HepG2 (cell line): ENCODE measurements at regions not wholly inside any gene's neighbourhood (a gene's known extent, or its start where the extent isn't known, plus 50 kb on each side); places are given as distances from the start of the nearest gene placed in this dataset.
A peak's percentile ranks its signal among the peaks of the same experiment; 100 is the strongest.

ENCODE experiments used
- ATAC-seq: fragments of 200-7000 bp; cut with Tn5 transposase; 3 replicates; pipeline ENCODE4 v1.9.1; 2020; ENCODE audit warnings: mild to moderate bottlenecking, moderate library complexity
- BruUV-seq: library from RNA; stranded (reverse); fragments of 400-500 nt; replicated peaks from 2 replicates; lab custom pipeline; 2021; lab: Mats Ljungman, UMichigan
- CTCF ChIA-PET: fragments of 300-600 bp; formaldehyde crosslinking; extraction: SDS; loops from one replicate; lab custom pipeline; 2021; ENCODE audit warnings: low total read pairs, inconsistent platforms, low intra/inter-chr PET ratio; lab: Yijun Ruan, JAX
- POLR2A ChIA-PET: fragments of 350-600 bp; sonication (Branson Sonifier 250); formaldehyde crosslinking; loops from one replicate; lab custom pipeline; 2020; ENCODE audit warnings: antibody characterized with exemption, inconsistent platforms; lab: Yijun Ruan, JAX
- DNase-seq: peaks from one replicate; pipeline ENCODE4 v3.0.0-alpha.2; 2015; ENCODE audit warnings: low spot score
- FAIRE-seq: peaks from 3 replicates; lab custom pipeline; 2011; peaks lifted over from hg19 to GRCh38; lab: Jason Lieb, UNC
- H2AFZ ChIP-seq: one replicate; pipeline ENCODE4 v1.6.1; 2011; ENCODE audit warnings: low read length, inconsistent platforms
- H3K27ac ChIP-seq: fragments of 300-600 bp; 3 replicates; pipeline ENCODE4 v1.8.0; 2011; ENCODE audit warnings: mixed run types, mild to moderate bottlenecking, mixed read lengths, low read length, inconsistent platforms; ENCODE audit not compliant: insufficient read depth; ENCODE audit errors: extremely low read length
- H3K27me3 ChIP-seq, 2 experiments: fragments of 200-600 bp in 1 of 2; 2 replicates in 1 of 2; 3 replicates in 1 of 2; pipeline versions ENCODE4 v1.6.0 to v1.8.0; 2011; ENCODE audit warnings: low read length in 2 of 2, mild to moderate bottlenecking in 2 of 2, moderate library complexity in 2 of 2, inconsistent platforms in 1 of 2; ENCODE audit not compliant: insufficient read depth in 2 of 2, control insufficient read depth in 1 of 2
- H3K36me3 ChIP-seq, 2 experiments: fragments of 200-600 bp in 1 of 2; replicated peaks in 1 of 2; 2 replicates in 1 of 2; 3 replicates in 1 of 2; pipeline versions ENCODE4 v1.5.1 to v1.8.0; 2011; ENCODE audit warnings: low read length in 2 of 2, inconsistent platforms in 1 of 2; ENCODE audit not compliant: insufficient read depth in 2 of 2, control insufficient read depth in 1 of 2
- H3K4me1 ChIP-seq: 2 replicates; pipeline ENCODE4 v1.5.1; 2012; ENCODE audit warnings: low read length, inconsistent platforms; ENCODE audit not compliant: insufficient read depth
- H3K4me2 ChIP-seq: 2 replicates; pipeline ENCODE4 v1.6.0; 2011; ENCODE audit warnings: low read depth, low read length, inconsistent platforms
- H3K4me3 ChIP-seq, 3 experiments: fragments of 200-600 bp in 1 of 3; sonication (generic), shearing (Covaris generic) in 1 of 3; replicated peaks in 1 of 3; 2 replicates each; pipeline ENCODE4 v1.5.1; 2011 to 2016; ENCODE audit warnings: low read length in 3 of 3, inconsistent platforms in 2 of 3, low read depth in 2 of 3, mild to moderate bottlenecking in 2 of 3, control low read depth in 1 of 3, mixed read lengths in 1 of 3; ENCODE audit not compliant: insufficient read depth in 1 of 3
- H3K79me2 ChIP-seq: one replicate; pipeline ENCODE4 v1.6.1; 2011; ENCODE audit warnings: low read length, inconsistent platforms; ENCODE audit not compliant: insufficient read depth
- H3K9ac ChIP-seq: 2 replicates; pipeline ENCODE4 v1.6.0; 2011; ENCODE audit warnings: mild to moderate bottlenecking, low read depth, low read length, inconsistent platforms; ENCODE audit not compliant: insufficient read depth
- H3K9me3 ChIP-seq: 2 replicates; pipeline ENCODE4 v1.5.1; 2012; ENCODE audit warnings: mild to moderate bottlenecking, low read length
- H4K20me1 ChIP-seq: 2 replicates; pipeline ENCODE4 v1.6.0; 2011; ENCODE audit warnings: inconsistent platforms, mild to moderate bottlenecking, low read length, moderate library complexity; ENCODE audit not compliant: insufficient read depth
- SMC3 ChIP-seq: IDR thresholded peaks from 2 replicates; pipeline ENCODE4 v1.6.1; 2011; ENCODE audit warnings: low read length, improper control_type of control experiment
- STAG1 ChIP-seq: sonication (generic); formaldehyde crosslinking; IDR thresholded peaks from 2 replicates; pipeline ENCODE4 v1.4.0; 2020; ENCODE audit warnings: missing genetic modification reagents
- ZFAT ChIP-seq: sonication (generic); formaldehyde crosslinking; conservative IDR thresholded peaks from 2 replicates; pipeline ENCODE4 v1.8.1; 2023; ENCODE audit warnings: missing genetic modification reagents, inconsistent platforms
- ZNF772 ChIP-seq: sonication (generic); formaldehyde crosslinking; IDR thresholded peaks from 2 replicates; pipeline ENCODE4 v1.5.0; 2020; ENCODE audit warnings: mild to moderate bottlenecking, missing genetic modification reagents
- WGBS: methylation state at CpG from one replicate; pipeline ENCODE4 v1.1.6; 2017; ENCODE audit warnings: low lambda C conversion rate; 5-methylcytosine and 5-hydroxymethylcytosine counted together
- in situ Hi-C: cut with HindIII; loops from 2 replicates; pipeline ENCODE4 v1.10.0; 2017; ENCODE audit warnings: low pct_unique_long_range_greater_than_20kb; ENCODE audit not compliant: extremely low pct_ligation_motif_present
- intact Hi-C: fragments of 100-400 bp; cut with micrococcal nuclease; formaldehyde crosslinking; loops from one replicate; pipeline ENCODE4 v1.10.0; 2022; ENCODE audit not compliant: unreplicated experiment
- small RNA-seq, 3 experiments: library from RNA; depleted of rRNA; stranded (forward); fragments of <200 nt; gene quantifications; one replicate each; pipeline ENCODE3, GENCODE V24; 2012; ENCODE audit warnings: low read depth in 2 of 3, low replicate concordance in 1 of 3; ENCODE audit not compliant: insufficient read length in 3 of 3, insufficient read depth in 2 of 3
- TF ChIP-seq, protein P1 (sequence below), 2 experiments: sonication (generic) in 1 of 2; formaldehyde crosslinking in 1 of 2; IDR thresholded peaks; 2 replicates each; pipeline versions ENCODE4 v1.4.0 to v1.6.1; 2018 to 2020; ENCODE audit warnings: missing genetic modification reagents in 2 of 2, borderline replicate concordance in 1 of 2, low read depth in 1 of 2, mild to moderate bottlenecking in 1 of 2, missing biosample characterization in 1 of 2

DNA sequence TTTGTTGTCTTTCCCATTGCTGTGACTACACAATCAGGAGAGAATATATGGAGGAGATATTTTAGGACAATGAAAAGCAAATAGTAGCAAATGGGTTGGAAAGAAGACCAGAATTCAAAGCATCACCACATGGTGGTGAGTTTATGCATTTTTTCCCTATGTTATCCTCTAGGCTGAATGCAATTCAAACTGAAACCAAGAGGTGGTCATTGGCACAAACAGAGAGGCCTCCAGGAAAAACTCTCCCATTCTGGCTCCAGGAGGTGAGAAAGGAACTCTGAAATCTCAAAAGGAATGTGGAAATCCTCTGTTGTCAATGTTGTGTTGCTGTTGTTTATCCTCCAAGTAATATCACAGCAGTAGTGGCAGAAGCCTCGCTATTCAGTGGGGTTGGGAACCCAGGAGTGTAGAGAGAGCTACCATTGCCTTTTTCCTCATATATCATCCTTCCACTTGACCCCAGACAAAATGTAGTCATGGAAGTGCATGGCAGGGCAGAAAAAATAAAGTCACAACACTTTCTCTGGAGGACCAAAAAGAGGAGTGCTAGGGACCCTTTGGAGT, 819.1 kb downstream of the GRID1 start:
- Histone ChIP-seq H3K4me1 (no peaks in the 10 kb centered on the region), H3K4me3 (no peak overlapping the region), H3K4me2 (no peak overlapping the region), H3K27me3 (no peaks in the 10 kb centered on the region), H3K9me3 (no peaks in the 10 kb centered on the region), H3K79me2 (no peaks in the 10 kb centered on the region), H3K27ac (no peak overlapping the region), H3K36me3 (no peaks in the 10 kb centered on the region), H3K9ac (no peak overlapping the region), H2AFZ (no peak overlapping the region), H4K20me1 (no peaks in the 10 kb centered on the region)
- no peak for DNase-seq
- ChIA-PET POLR2A (no interaction called here), CTCF (no interaction called here)
- FAIRE-seq, result no peak
- no peak for TF ChIP-seq ZNF772 (CRISPR knock-in tag)
- TF ChIP-seq, protein P1, sequence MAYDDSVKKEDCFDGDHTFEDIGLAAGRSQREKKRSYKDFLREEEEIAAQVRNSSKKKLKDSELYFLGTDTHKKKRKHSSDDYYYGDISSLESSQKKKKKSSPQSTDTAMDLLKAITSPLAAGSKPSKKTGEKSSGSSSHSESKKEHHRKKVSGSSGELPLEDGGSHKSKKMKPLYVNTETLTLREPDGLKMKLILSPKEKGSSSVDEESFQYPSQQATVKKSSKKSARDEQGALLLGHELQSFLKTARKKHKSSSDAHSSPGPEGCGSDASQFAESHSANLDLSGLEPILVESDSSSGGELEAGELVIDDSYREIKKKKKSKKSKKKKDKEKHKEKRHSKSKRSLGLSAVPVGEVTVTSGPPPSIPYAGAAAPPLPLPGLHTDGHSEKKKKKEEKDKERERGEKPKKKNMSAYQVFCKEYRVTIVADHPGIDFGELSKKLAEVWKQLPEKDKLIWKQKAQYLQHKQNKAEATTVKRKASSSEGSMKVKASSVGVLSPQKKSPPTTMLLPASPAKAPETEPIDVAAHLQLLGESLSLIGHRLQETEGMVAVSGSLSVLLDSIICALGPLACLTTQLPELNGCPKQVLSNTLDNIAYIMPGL (CRISPR knock-in tag; IDR thresholded peaks at IDR 0.05; ENCODE audit: borderline replicate concordance in 1 of 2, low read depth in 1 of 2), result no peak
- BruUV-seq, result no TSS peak
- 10% methylated on average over 1 of the region's 1 CpG for WGBS
- in situ Hi-C loops (no loop called here), intact Hi-C loops (no loop called here)
- no peak for ATAC-seq

DNA sequence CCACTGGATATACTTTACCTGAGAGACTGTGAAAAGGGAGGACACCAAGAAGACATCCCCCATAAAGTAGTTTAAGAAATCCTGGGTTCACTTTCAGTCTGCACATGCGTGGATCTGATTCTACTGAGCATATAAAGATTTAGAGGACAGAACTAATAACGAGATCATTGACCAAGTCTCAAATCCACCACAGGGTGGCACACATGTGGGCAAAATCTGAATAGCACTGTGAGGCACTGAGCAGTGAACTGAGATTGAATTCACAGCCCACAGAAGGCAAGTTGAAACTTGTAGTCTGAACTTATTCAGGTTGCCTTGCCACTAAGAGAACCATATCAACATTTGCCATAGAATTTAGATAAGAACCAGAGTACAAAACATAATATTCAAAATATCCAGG, 818.6 kb downstream of the GRID1 start:
- no TSS peak for BruUV-seq
- no peaks in the 10 kb centered on the region for H3K27me3 ChIP-seq
- H3K4me2 ChIP-seq, result no peak overlapping the region
- intact Hi-C loops, result no loop called here
- H3K36me3 ChIP-seq, result no peaks in the 10 kb centered on the region
- no peak overlapping the region for H3K27ac ChIP-seq
- no peak overlapping the region for H3K4me3 ChIP-seq
- no peaks in the 10 kb centered on the region for H3K79me2 ChIP-seq
- ATAC-seq (peak; percentile 71; the same call in 2 of the 3 replicates), FAIRE-seq (peak; percentile 44), DNase-seq (peak; percentile 16)
- TF ChIP-seq ZFAT, result no peak
- peak; percentile 18; the same call in 1 of the 2 replicates for TF ChIP-seq SMC3
- TF ChIP-seq STAG1 (CRISPR knock-in tag), result peak; percentile 29; the same call in 1 of the 2 replicates
- 0% methylated on average over 2 of the region's 2 CpGs for WGBS
- in situ Hi-C loops, result no loop called here
- no peaks in the 10 kb centered on the region for H4K20me1 ChIP-seq
- H2AFZ ChIP-seq, result no peak overlapping the region
- H3K4me1 ChIP-seq, result no peaks in the 10 kb centered on the region
- H3K9ac ChIP-seq, result no peak overlapping the region
- CTCF ChIA-PET, result no interaction called here
- H3K9me3 ChIP-seq, result no peaks in the 10 kb centered on the region
- POLR2A ChIA-PET, result no interaction called here

Small RNA genes lying in the stretch of these regions (small RNA-seq; reads per million reads assigned to genes)
- gene RNU6-325P, result 0 reads per million in 3 experiments
